SK-N-SH treated with all-trans-retinoic acid at 6 μM for 48 hours (cell line): ENCODE measurements at regions not wholly inside any gene's neighbourhood (a gene's known extent, or its start where the extent isn't known, plus 50 kb on each side); places are given as distances from the start of the nearest gene placed in this dataset.

ENCODE experiments used
- ATAC-seq: fragments of 200-7000 bp; cut with Tn5 transposase; 3 replicates; pipeline ENCODE4 v1.9.1; 2020; ENCODE audit warnings: mild to moderate bottlenecking, moderate library complexity
- ARNTL ChIP-seq: fragments of 450-650 bp; formaldehyde crosslinking; IDR thresholded peaks from 2 replicates; pipeline ENCODE4 v1.5.0; 2020; ENCODE audit warnings: low read depth, mild to moderate bottlenecking, moderate library complexity, borderline replicate concordance
- BACH2 ChIP-seq: fragments of 250-450 bp; sonication (Bioruptor Pico); IDR thresholded peaks from 2 replicates; pipeline ENCODE4 v1.9.0; 2021; ENCODE audit warnings: mild to moderate bottlenecking, borderline replicate concordance
- CSDC2 ChIP-seq: fragments of 250-450 bp; sonication (Bioruptor Pico); IDR thresholded peaks from 2 replicates; pipeline ENCODE4 v1.5.0; 2020; ENCODE audit warnings: mild to moderate bottlenecking, moderate library complexity
- CSRNP3 ChIP-seq: fragments of 250-450 bp; sonication (Bioruptor Pico); IDR thresholded peaks from 2 replicates; pipeline ENCODE4 v1.5.1; 2021; ENCODE audit warnings: mild to moderate bottlenecking, moderate library complexity
- ESRRG ChIP-seq: fragments of 250-450 bp; sonication (Bioruptor Pico); IDR thresholded peaks from 2 replicates; pipeline ENCODE4 v1.6.1; 2021; ENCODE audit warnings: mild to moderate bottlenecking
- GLIS3 ChIP-seq: fragments of 250-450 bp; sonication (Bioruptor Pico); IDR thresholded peaks from 2 replicates; pipeline ENCODE4 v1.5.0; 2020; ENCODE audit warnings: mild to moderate bottlenecking, moderate library complexity
- OSR1 ChIP-seq: fragments of 250-450 bp; sonication (Bioruptor Pico); IDR thresholded peaks from 2 replicates; pipeline ENCODE4 v1.8.0; 2022; ENCODE audit warnings: moderate library complexity, mild to moderate bottlenecking, inconsistent platforms
- PATZ1 ChIP-seq: fragments of 250-450 bp; sonication (Bioruptor Pico); IDR thresholded peaks from 2 replicates; pipeline ENCODE4 v1.8.0; 2020; ENCODE audit warnings: mild to moderate bottlenecking, moderate library complexity, borderline replicate concordance
- PPARA ChIP-seq: fragments of 250-450 bp; sonication (Bioruptor Pico); IDR thresholded peaks from 2 replicates; pipeline ENCODE4 v1.5.0; 2020; ENCODE audit warnings: mild to moderate bottlenecking, borderline replicate concordance
- RARB ChIP-seq: fragments of 250-450 bp; sonication (Bioruptor Pico); IDR thresholded peaks from 2 replicates; pipeline ENCODE4 v1.8.0; 2021; ENCODE audit warnings: mild to moderate bottlenecking, moderate library complexity
- SNAI2 ChIP-seq: fragments of 250-450 bp; sonication (Bioruptor Pico); IDR thresholded peaks from 2 replicates; pipeline ENCODE4 v1.5.0; 2020; ENCODE audit warnings: mild to moderate bottlenecking, moderate library complexity
- TCF4 ChIP-seq: fragments of 250-450 bp; sonication (Bioruptor Pico); IDR thresholded peaks from 2 replicates; pipeline ENCODE4 v1.8.0; 2021; ENCODE audit warnings: mild to moderate bottlenecking, moderate library complexity, borderline replicate concordance
- TOX ChIP-seq: fragments of 250-450 bp; sonication (Bioruptor Pico); IDR thresholded peaks from 2 replicates; pipeline ENCODE4 v1.8.0; 2021; ENCODE audit warnings: mild to moderate bottlenecking, moderate library complexity, borderline replicate concordance
- TSHZ2 ChIP-seq: fragments of 250-450 bp; sonication (Bioruptor Pico); IDR thresholded peaks from 2 replicates; pipeline ENCODE4 v1.5.0; 2020; ENCODE audit warnings: mild to moderate bottlenecking, moderate library complexity
- ZC3H10 ChIP-seq: fragments of 250-450 bp; sonication (Bioruptor Pico); IDR thresholded peaks from 2 replicates; pipeline ENCODE4 v1.5.1; 2021; ENCODE audit warnings: mild to moderate bottlenecking, moderate library complexity
- ZFP30 ChIP-seq: fragments of 450-650 bp; formaldehyde crosslinking; IDR thresholded peaks from 2 replicates; pipeline ENCODE4 v1.5.0; 2022; ENCODE audit warnings: mild to moderate bottlenecking, moderate library complexity
- ZNF565 ChIP-seq: fragments of 450-650 bp; formaldehyde crosslinking; conservative IDR thresholded peaks from 2 replicates; pipeline ENCODE4 v1.5.0; 2020; ENCODE audit warnings: low read depth, mild to moderate bottlenecking, moderate library complexity
- ZNF70 ChIP-seq: fragments of 450-650 bp; formaldehyde crosslinking; IDR thresholded peaks from 2 replicates; pipeline ENCODE4 v1.5.0; 2020; ENCODE audit warnings: mild to moderate bottlenecking, moderate library complexity
- ZNF8 ChIP-seq: fragments of 450-650 bp; formaldehyde crosslinking; IDR thresholded peaks from 2 replicates; pipeline ENCODE4 v1.5.0; 2020; ENCODE audit warnings: mild to moderate bottlenecking, moderate library complexity
- TF ChIP-seq, protein P1 (sequence below): fragments of 250-450 bp; sonication (Bioruptor Pico); IDR thresholded peaks from 2 replicates; pipeline ENCODE4 v1.8.0; 2021; ENCODE audit warnings: low read depth, mild to moderate bottlenecking, moderate library complexity, borderline replicate concordance
- TF ChIP-seq, protein P2 (sequence below): fragments of 250-450 bp; sonication (Bioruptor Pico); IDR thresholded peaks from 2 replicates; pipeline ENCODE4 v1.5.1; 2020; ENCODE audit warnings: low read depth, mild to moderate bottlenecking, moderate library complexity

DNA sequence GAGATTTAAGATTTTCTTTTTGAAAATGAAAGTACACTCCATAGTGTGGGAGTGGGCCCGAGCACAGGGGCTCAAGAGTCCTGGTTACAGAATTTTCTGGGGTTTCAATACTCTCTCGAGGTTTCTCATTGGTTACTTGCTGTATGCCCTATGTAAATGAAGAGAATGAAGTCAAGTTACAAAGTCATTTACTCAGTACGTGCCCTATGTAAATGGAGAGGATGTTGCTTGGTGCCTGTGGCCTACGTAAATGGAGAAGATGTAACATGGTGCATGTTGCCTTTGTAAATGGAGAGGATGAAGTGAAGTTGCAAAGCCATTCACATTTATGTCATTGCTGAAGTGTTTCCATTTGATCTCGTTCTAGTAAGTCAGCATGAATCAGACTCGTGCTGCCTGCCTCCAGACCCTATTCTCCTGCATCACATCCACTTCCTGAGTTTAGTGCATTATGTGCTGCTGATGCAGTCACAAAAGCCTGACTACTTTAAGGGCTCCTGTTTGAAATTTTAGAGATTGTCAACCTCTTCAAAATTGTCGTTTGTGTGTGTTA is 302.0 kb downstream of the ZBBX start:
- TF ChIP-seq ZNF565 = no peak
- no peak for TF ChIP-seq ZFP30 (CRISPR knock-in tag)
- no peak for TF ChIP-seq PPARA (CRISPR knock-in tag)
- no peak for TF ChIP-seq CSRNP3 (CRISPR knock-in tag)
- no peak for TF ChIP-seq TCF4 (CRISPR knock-in tag)
- TF ChIP-seq BACH2 (CRISPR knock-in tag) = no peak
- TF ChIP-seq CSDC2 = no peak
- TF ChIP-seq RARB (CRISPR knock-in tag) = no peak
- no peak for TF ChIP-seq TOX (CRISPR knock-in tag)
- TF ChIP-seq ZNF70 = no peak
- TF ChIP-seq ZC3H10 (CRISPR knock-in tag) = no peak
- TF ChIP-seq, protein P1, sequence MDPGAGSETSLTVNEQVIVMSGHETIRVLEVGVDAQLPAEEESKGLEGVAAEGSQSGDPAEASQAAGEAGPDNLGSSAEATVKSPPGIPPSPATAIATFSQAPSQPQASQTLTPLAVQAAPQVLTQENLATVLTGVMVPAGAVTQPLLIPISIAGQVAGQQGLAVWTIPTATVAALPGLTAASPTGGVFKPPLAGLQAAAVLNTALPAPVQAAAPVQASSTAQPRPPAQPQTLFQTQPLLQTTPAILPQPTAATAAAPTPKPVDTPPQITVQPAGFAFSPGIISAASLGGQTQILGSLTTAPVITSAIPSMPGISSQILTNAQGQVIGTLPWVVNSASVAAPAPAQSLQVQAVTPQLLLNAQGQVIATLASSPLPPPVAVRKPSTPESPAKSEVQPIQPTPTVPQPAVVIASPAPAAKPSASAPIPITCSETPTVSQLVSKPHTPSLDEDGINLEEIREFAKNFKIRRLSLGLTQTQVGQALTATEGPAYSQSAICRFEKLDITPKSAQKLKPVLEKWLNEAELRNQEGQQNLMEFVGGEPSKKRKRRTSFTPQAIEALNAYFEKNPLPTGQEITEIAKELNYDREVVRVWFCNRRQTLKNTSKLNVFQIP (CRISPR knock-in tag) = no peak
- no peak for TF ChIP-seq OSR1 (CRISPR knock-in tag)
- no peak for TF ChIP-seq PATZ1 (CRISPR knock-in tag)
- TF ChIP-seq GLIS3 (CRISPR knock-in tag) = no peak
- TF ChIP-seq, protein P2, sequence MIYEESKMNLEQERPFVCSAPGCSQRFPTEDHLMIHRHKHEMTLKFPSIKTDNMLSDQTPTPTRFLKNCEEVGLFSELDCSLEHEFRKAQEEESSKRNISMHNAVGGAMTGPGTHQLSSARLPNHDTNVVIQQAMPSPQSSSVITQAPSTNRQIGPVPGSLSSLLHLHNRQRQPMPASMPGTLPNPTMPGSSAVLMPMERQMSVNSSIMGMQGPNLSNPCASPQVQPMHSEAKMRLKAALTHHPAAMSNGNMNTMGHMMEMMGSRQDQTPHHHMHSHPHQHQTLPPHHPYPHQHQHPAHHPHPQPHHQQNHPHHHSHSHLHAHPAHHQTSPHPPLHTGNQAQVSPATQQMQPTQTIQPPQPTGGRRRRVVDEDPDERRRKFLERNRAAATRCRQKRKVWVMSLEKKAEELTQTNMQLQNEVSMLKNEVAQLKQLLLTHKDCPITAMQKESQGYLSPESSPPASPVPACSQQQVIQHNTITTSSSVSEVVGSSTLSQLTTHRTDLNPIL = no peak
- ATAC-seq = peak; percentile 74

- no peak for TF ChIP-seq SNAI2 (CRISPR knock-in tag)
- no peak for TF ChIP-seq ZNF8 (CRISPR knock-in tag)
- TF ChIP-seq BACH2 (CRISPR knock-in tag) = no peak
- TF ChIP-seq TSHZ2 (CRISPR knock-in tag) = no peak
- TF ChIP-seq OSR1 (CRISPR knock-in tag) = no peak
- TF ChIP-seq TOX (CRISPR knock-in tag) = no peak
- TF ChIP-seq TCF4 (CRISPR knock-in tag) = no peak
- TF ChIP-seq ZNF565 = no peak
- no peak for TF ChIP-seq ESRRG (CRISPR knock-in tag)
- no peak for TF ChIP-seq PPARA (CRISPR knock-in tag)
- TF ChIP-seq ARNTL (CRISPR knock-in tag) = no peak
- TF ChIP-seq, protein P2 = no peak
- no peak for TF ChIP-seq GLIS3 (CRISPR knock-in tag)
- TF ChIP-seq, all 23 proteins: peak for 0
- no peak for ATAC-seq
Observed at GRCh38 chr3:167067787-167068161, 312.3 kb downstream of the ZBBX start.
